ENCODE measurements at regions not wholly inside any gene's neighbourhood (a gene's known extent, or its start where the extent isn't known, plus 50 kb on each side); places are given as distances from the start of the nearest gene placed in this dataset.

- H3K9me3 ChIP-seq, result peaks cover 0 to 12% of the 10 kb centered on the region in 2 donors
- H3K4me3 ChIP-seq, result no peak overlapping the region
- WGBS, 2 donors (ENCODE audit: low coverage in 1 of 2), result 71% methylated on average over 1 of the region's 1 CpG; no CpG with 5 or more reads in 1 of the 2 donors
These were observed 604.8 kb upstream of the SEL1L start for GRCh38 chr14:82138431-82138830.

GRCh38 chr14:82146846-82147245, 613.2 kb upstream of the SEL1L start:
- no peak for DNase-seq
- H3K4me3 ChIP-seq, result no peak overlapping the region
- H3K27ac ChIP-seq, result no peak overlapping the region
- TF ChIP-seq EP300 (IDR thresholded peaks at IDR 0.05; ENCODE audit: low read depth) (no peak), CTCF (IDR thresholded peaks at IDR 0.05) (no peak), POLR2AphosphoS5 (IDR thresholded peaks at IDR 0.05) (no peak), POLR2A (IDR thresholded peaks at IDR 0.05) (no peak)
- no peaks in the 10 kb centered on the region for H3K36me3 ChIP-seq
- in situ Hi-C loops (cut with MboI; ENCODE audit: low pct_ligation_motif_present in 1 of 4, low pct_unique_long_range_greater_than_20kb in 1 of 4, low sequenced_read_pairs in 3 of 4) (no loop called here), intact Hi-C loops (cut with DNase I; ENCODE audit: low total_unique reads) (no loop called here)
- no peaks in the 10 kb centered on the region for H3K9me3 ChIP-seq
- H3K27me3 ChIP-seq, result no peaks in the 10 kb centered on the region
- H3K4me1 ChIP-seq, result no peaks in the 10 kb centered on the region

More at GRCh38 chr14:82138431-82138830, 604.8 kb upstream of the SEL1L start:
- intact Hi-C loops (cut with DNase I; ENCODE audit: low total_unique reads) (no loop called here), in situ Hi-C loops (cut with MboI; ENCODE audit: low pct_ligation_motif_present in 1 of 4, low pct_unique_long_range_greater_than_20kb in 1 of 4, low sequenced_read_pairs in 3 of 4) (no loop called here)
- H3K4me1 ChIP-seq, result no peaks in the 10 kb centered on the region
- no peak for DNase-seq
- no peaks in the 10 kb centered on the region for H3K27me3 ChIP-seq
- no peak overlapping the region for H3K27ac ChIP-seq
- no peak for TF ChIP-seq POLR2A (IDR thresholded peaks at IDR 0.05)
- TF ChIP-seq EP300 (IDR thresholded peaks at IDR 0.05; ENCODE audit: low read depth), result no peak
- no peak for TF ChIP-seq POLR2AphosphoS5 (IDR thresholded peaks at IDR 0.05)
- no peak for TF ChIP-seq CTCF (IDR thresholded peaks at IDR 0.05)
- no peaks in the 10 kb centered on the region for H3K36me3 ChIP-seq

- Histone ChIP-seq H3K27me3 (no peaks in the 10 kb centered on the region), H3K4me1 (no peaks in the 10 kb centered on the region), H3K4me3 (no peak overlapping the region), H3K9me3 (no peaks in the 10 kb centered on the region), H3K36me3 (no peaks in the 10 kb centered on the region), H3K27ac (no peak overlapping the region)
- DNase-seq, result no peak
- in situ Hi-C loops (cut with MboI; ENCODE audit: low pct_ligation_motif_present in 1 of 4, low pct_unique_long_range_greater_than_20kb in 1 of 4, low sequenced_read_pairs in 3 of 4) (no loop called here), intact Hi-C loops (cut with DNase I; ENCODE audit: low total_unique reads) (no loop called here)
- no peak for TF ChIP-seq EP300 (IDR thresholded peaks at IDR 0.05; ENCODE audit: low read depth)
- 69 to 100% methylated on average over 1 to 4 of the region's 4 CpGs for WGBS, 2 donors (ENCODE audit: low coverage in 1 of 2)
These were observed 620.0 kb upstream of the SEL1L start for GRCh38 chr14:82153689-82154088.

- WGBS, 2 donors (ENCODE audit: low coverage in 1 of 2), result 98% methylated on average over 3 of the region's 3 CpGs; no CpG with 5 or more reads in 1 of the 2 donors
These were observed 626.0 kb upstream of the SEL1L start for GRCh38 chr14:82159624-82160023.

More at GRCh38 chr14:82159624-82160023, 626.0 kb upstream of the SEL1L start:
- no peak overlapping the region for H3K4me3 ChIP-seq
- no peak for DNase-seq
- peaks cover under 1 to 8% of the 10 kb centered on the region in 2 donors for H3K9me3 ChIP-seq
- intact Hi-C loops (cut with DNase I; ENCODE audit: low total_unique reads), result no loop called here
- no peaks in the 10 kb centered on the region for H3K36me3 ChIP-seq
- no peaks in the 10 kb centered on the region for H3K27me3 ChIP-seq
- in situ Hi-C loops (cut with MboI; ENCODE audit: low pct_ligation_motif_present in 1 of 4, low pct_unique_long_range_greater_than_20kb in 1 of 4, low sequenced_read_pairs in 3 of 4), result no loop called here
- no peaks in the 10 kb centered on the region for H3K4me1 ChIP-seq
- H3K27ac ChIP-seq, result no peak overlapping the region
- TF ChIP-seq POLR2AphosphoS5 (IDR thresholded peaks at IDR 0.05), result no peak
- TF ChIP-seq EP300 (IDR thresholded peaks at IDR 0.05; ENCODE audit: low read depth), result no peak
- no peak for TF ChIP-seq POLR2A (IDR thresholded peaks at IDR 0.05)
- no peak for TF ChIP-seq CTCF (IDR thresholded peaks at IDR 0.05)

All from transverse colon (tissue), 4 donors.